ENCODE measurements at regions not wholly inside any gene's neighbourhood (a gene's known extent, or its start where the extent isn't known, plus 50 kb on each side); places are given as distances from the start of the nearest gene placed in this dataset.

GRCh38 chr22:48618326-48618725 is 1209.3 kb downstream of the BRD1 start:
- TF ChIP-seq, protein P1, sequence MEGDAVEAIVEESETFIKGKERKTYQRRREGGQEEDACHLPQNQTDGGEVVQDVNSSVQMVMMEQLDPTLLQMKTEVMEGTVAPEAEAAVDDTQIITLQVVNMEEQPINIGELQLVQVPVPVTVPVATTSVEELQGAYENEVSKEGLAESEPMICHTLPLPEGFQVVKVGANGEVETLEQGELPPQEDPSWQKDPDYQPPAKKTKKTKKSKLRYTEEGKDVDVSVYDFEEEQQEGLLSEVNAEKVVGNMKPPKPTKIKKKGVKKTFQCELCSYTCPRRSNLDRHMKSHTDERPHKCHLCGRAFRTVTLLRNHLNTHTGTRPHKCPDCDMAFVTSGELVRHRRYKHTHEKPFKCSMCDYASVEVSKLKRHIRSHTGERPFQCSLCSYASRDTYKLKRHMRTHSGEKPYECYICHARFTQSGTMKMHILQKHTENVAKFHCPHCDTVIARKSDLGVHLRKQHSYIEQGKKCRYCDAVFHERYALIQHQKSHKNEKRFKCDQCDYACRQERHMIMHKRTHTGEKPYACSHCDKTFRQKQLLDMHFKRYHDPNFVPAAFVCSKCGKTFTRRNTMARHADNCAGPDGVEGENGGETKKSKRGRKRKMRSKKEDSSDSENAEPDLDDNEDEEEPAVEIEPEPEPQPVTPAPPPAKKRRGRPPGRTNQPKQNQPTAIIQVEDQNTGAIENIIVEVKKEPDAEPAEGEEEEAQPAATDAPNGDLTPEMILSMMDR (IDR thresholded peaks at IDR 0.05; ENCODE audit: low read depth, low read length, poor library complexity, severe bottlenecking): no peak
- TF ChIP-seq EZH2phosphoT487 (IDR thresholded peaks at IDR 0.05; ENCODE audit: borderline replicate concordance, low read length): no peak
